Liver (tissue), 3 donors: ENCODE measurements at regions not wholly inside any gene's neighbourhood (a gene's known extent, or its start where the extent isn't known, plus 50 kb on each side); places are given as distances from the start of the nearest gene placed in this dataset.

Experiments
- ATF3 ChIP-seq: IDR thresholded peaks from 2 replicates; pipeline ENCODE4 v1.6.1; 2016; ENCODE audit warnings: antibody characterized with exemption
- CTCF ChIP-seq: fragments of 150-350 bp; IDR thresholded peaks from 2 replicates; pipeline ENCODE4 v1.5.1; 2017; ENCODE audit warnings: improper control_type of control experiment, low read depth, low read length; ENCODE audit not compliant: missing input control
- EGR1 ChIP-seq, 2 donors: IDR thresholded peaks; 2 replicates each; pipeline ENCODE4 v1.6.1; 2016 to 2018; ENCODE audit warnings: antibody characterized with exemption in 2 of 2, low read depth in 2 of 2
- GABPA ChIP-seq, 2 donors: IDR thresholded peaks in 1 of 2; conservative IDR thresholded peaks in 1 of 2; 2 replicates each; pipeline ENCODE4 v1.6.1; 2016; ENCODE audit warnings: antibody characterized with exemption in 2 of 2, mild to moderate bottlenecking in 1 of 2, moderate library complexity in 1 of 2
- JUND ChIP-seq, 2 donors: IDR thresholded peaks; 2 replicates each; pipeline ENCODE4 v1.6.1; 2016; ENCODE audit warnings: antibody characterized with exemption in 2 of 2
- MAX ChIP-seq: IDR thresholded peaks from 2 replicates; pipeline ENCODE4 v1.6.1; 2016; ENCODE audit warnings: antibody characterized with exemption
- RAD21 ChIP-seq, 2 donors: IDR thresholded peaks; 2 replicates each; pipeline ENCODE4 v1.6.1; 2016; ENCODE audit warnings: antibody characterized with exemption in 2 of 2, mild to moderate bottlenecking in 2 of 2
- REST ChIP-seq: IDR thresholded peaks from 2 replicates; pipeline ENCODE4 v1.6.1; 2016; ENCODE audit warnings: antibody characterized with exemption, mild to moderate bottlenecking
- RXRA ChIP-seq, 2 donors: IDR thresholded peaks; 2 replicates each; pipeline ENCODE4 v1.6.1; 2017 to 2018; ENCODE audit warnings: antibody characterized with exemption in 2 of 2, mild to moderate bottlenecking in 1 of 2
- SP1 ChIP-seq: IDR thresholded peaks from 2 replicates; pipeline ENCODE4 v1.6.1; 2018; ENCODE audit warnings: antibody characterized with exemption, mild to moderate bottlenecking
- TAF1 ChIP-seq: conservative IDR thresholded peaks from 2 replicates; pipeline ENCODE4 v1.6.1; 2016; ENCODE audit warnings: antibody characterized with exemption, mild to moderate bottlenecking
- YY1 ChIP-seq: IDR thresholded peaks from 2 replicates; pipeline ENCODE4 v1.6.1; 2016; ENCODE audit warnings: antibody characterized with exemption, mild to moderate bottlenecking
- ZBTB33 ChIP-seq: IDR thresholded peaks from 2 replicates; pipeline ENCODE4 v1.6.1; 2016; ENCODE audit warnings: antibody characterized with exemption
- donor health status: healthy.
- donor health status: healthy.

GRCh38 chr6:79301290-79301689 lies 66.8 kb upstream of the HMGN3 start:
- TF ChIP-seq CTCF (no peak), RAD21 (IDR thresholded peaks at IDR 0.05) (no peak), ATF3 (no peak), TAF1 (no peak), JUND (IDR thresholded peaks at IDR 0.05) (no peak), MAX (no peak), REST (no peak), YY1 (no peak), EGR1 (IDR thresholded peaks at IDR 0.05; ENCODE audit: low read depth in 2 of 2) (no peak), GABPA (IDR thresholded peaks at IDR 0.05 in 1 of 2, conservative IDR thresholded peaks at IDR 0.05 in 1 of 2) (no peak), ZBTB33 (no peak), RXRA (IDR thresholded peaks at IDR 0.05) (no peak), SP1 (no peak)
